ENCODE measurements at regions not wholly inside any gene's neighbourhood (a gene's known extent, or its start where the extent isn't known, plus 50 kb on each side); places are given as distances from the start of the nearest gene placed in this dataset.

DNA sequence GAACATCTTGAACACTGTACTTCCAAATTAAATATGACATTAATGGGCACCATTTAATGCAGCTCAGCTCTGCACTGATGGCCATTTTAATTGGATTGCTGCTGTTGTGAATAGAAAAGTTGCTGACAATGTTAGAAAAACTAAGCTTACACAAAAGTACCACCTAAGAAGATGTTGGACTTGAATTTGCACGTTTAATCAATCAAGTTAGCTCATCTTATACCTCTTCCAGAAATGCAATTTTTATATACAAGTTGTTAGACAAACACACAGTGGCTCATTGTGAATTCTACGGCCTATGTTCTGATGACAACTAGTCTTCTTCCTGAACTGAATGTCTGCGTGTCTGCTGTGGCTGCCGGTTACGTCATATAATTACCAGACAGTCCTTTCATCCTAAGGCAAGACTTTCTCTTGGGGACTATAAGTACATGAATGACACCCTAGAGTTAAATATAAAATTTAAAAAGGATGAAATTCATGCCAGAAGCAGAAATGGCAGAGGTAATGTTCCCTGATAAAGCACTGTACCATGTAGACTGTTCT is 330.2 kb downstream of the EPM2A start:
- H3K27me3 ChIP-seq (replicated peaks in 1 of 4; ENCODE audit: control insufficient read depth in 3 of 4, extremely low read depth in 1 of 4, insufficient read depth in 3 of 4, low read length in 3 of 4), result no peaks in the 10 kb centered on the region
- no peak overlapping the region for H4K5ac ChIP-seq (ENCODE audit: insufficient read length, low read depth, low read length)
- H3K9ac ChIP-seq (replicated peaks in 1 of 4; ENCODE audit: extremely low read depth in 1 of 4, low read depth in 3 of 4, low read length in 3 of 4), result no peak overlapping the region
- H3K36me3 ChIP-seq (ENCODE audit: control insufficient read depth in 2 of 4, insufficient read depth in 4 of 4, low read length in 3 of 4), result no peaks in the 10 kb centered on the region
- no peaks in the 10 kb centered on the region for H3K9me3 ChIP-seq (ENCODE audit: insufficient read depth in 2 of 2, low read depth in 1 of 2, low read length in 1 of 2)
- H2AFZ ChIP-seq (ENCODE audit: low read length), result no peak overlapping the region
- FAIRE-seq (no peak), DNase-seq (ENCODE audit: low read depth in 1 of 2, low spot score in 2 of 2) (no peak)
- H3K79me1 ChIP-seq (ENCODE audit: low read depth, low read length), result no peaks in the 10 kb centered on the region
- no peak overlapping the region for H4K8ac ChIP-seq (ENCODE audit: extremely low read depth, insufficient read depth, low read length)
- WGBS, 2 experiments (ENCODE audit: extremely low coverage in 1 of 2, insufficient coverage in 1 of 2, insufficient read length in 1 of 2, insufficient replicate concordance in 2 of 2, low coverage in 1 of 2, low lambda C conversion rate in 2 of 2, missing lambda C conversion rate in 1 of 2), result 89% methylated on average over 5 of the region's 5 CpGs; no CpG with 5 or more reads in 1 of the 2 experiments
- H2BK120ac ChIP-seq (replicated peaks; ENCODE audit: low read depth, low read length), result no peak overlapping the region
- H3K27ac ChIP-seq (ENCODE audit: low read depth, low read length), result no peak overlapping the region
- no peak overlapping the region for H3K23ac ChIP-seq (ENCODE audit: insufficient read length)
- ChIA-PET POLR2A (ENCODE audit: partially characterized antibody) (no interaction called here), CTCF (ENCODE audit: partially characterized antibody) (interaction anchor here (0.6 to 1.4 kb wide), 2 partner anchors 10 to 47 kb away, joined by 3 to 4 read pairs; no protein-coding TSS in a partner anchor)
- no peaks in the 10 kb centered on the region for H3K79me2 ChIP-seq (ENCODE audit: control insufficient read depth in 1 of 2, insufficient read depth in 2 of 2, low read length in 2 of 2)
- H3K56ac ChIP-seq (replicated peaks; ENCODE audit: insufficient read length, low read depth, low read length), result no peak overlapping the region
- no peak overlapping the region for H2BK12ac ChIP-seq (ENCODE audit: low read depth, low read length)
- no peak overlapping the region for H2BK15ac ChIP-seq (ENCODE audit: low read length)
- no peak overlapping the region for H3K4ac ChIP-seq (replicated peaks; ENCODE audit: insufficient read length, low read depth, low read length)
- no peak overlapping the region for H3K4me2 ChIP-seq (ENCODE audit: insufficient read depth in 1 of 2, low read depth in 2 of 2, low read length in 2 of 2)
- no peak overlapping the region for H4K91ac ChIP-seq (replicated peaks; ENCODE audit: insufficient read length, low read length)
- no peak overlapping the region for H3K14ac ChIP-seq (ENCODE audit: insufficient read length)
- H4K20me1 ChIP-seq (replicated peaks in 1 of 2; ENCODE audit: control insufficient read depth in 1 of 2, insufficient read depth in 2 of 2, low read length in 2 of 2), result no peaks in the 10 kb centered on the region
- TF ChIP-seq BRCA1 (IDR thresholded peaks at IDR 0.05; ENCODE audit: low read depth, low read length), result no peak
- TF ChIP-seq HDAC2 (IDR thresholded peaks at IDR 0.05; ENCODE audit: borderline replicate concordance in 1 of 2, low read depth in 2 of 2, low read length in 2 of 2), result no peak
- TF ChIP-seq EZH2 (IDR thresholded peaks at IDR 0.05; ENCODE audit: low read depth, low read length, severe bottlenecking), result no peak
- no peak for TF ChIP-seq RNF2 (IDR thresholded peaks at IDR 0.05; ENCODE audit: borderline replicate concordance, low read depth, low read length, missing control alignments, poor library complexity, severe bottlenecking)
- no peak for TF ChIP-seq CEBPB (IDR thresholded peaks at IDR 0.05; ENCODE audit: low read depth, low read length)
- TF ChIP-seq SP2 (IDR thresholded peaks at IDR 0.05; ENCODE audit: low read length), result no peak
- TF ChIP-seq SP4 (IDR thresholded peaks at IDR 0.05; ENCODE audit: low read length), result no peak
- no peak for TF ChIP-seq TEAD4 (IDR thresholded peaks at IDR 0.05; ENCODE audit: low read depth, low read length)
- TF ChIP-seq TCF12 (IDR thresholded peaks at IDR 0.05; ENCODE audit: low read depth, low read length), result no peak
- TF ChIP-seq TAF1 (IDR thresholded peaks at IDR 0.05; ENCODE audit: low read depth, low read length), result no peak
- no peak for TF ChIP-seq SUZ12 (IDR thresholded peaks at IDR 0.05; ENCODE audit: low read length)
- no peak for TF ChIP-seq SIRT6 (IDR thresholded peaks at IDR 0.05; ENCODE audit: low read length)
- H2AK5ac ChIP-seq (ENCODE audit: low read depth, low read length), result no peak overlapping the region
- H2BK20ac ChIP-seq (ENCODE audit: low read length), result no peak overlapping the region
- no peak overlapping the region for H2BK5ac ChIP-seq (ENCODE audit: low read depth, low read length)
- no peaks in the 10 kb centered on the region for H3K23me2 ChIP-seq (ENCODE audit: low read depth, low read length)
- no peak overlapping the region for H3K4me3 ChIP-seq (ENCODE audit: extremely low read depth in 1 of 4, insufficient read depth in 2 of 4, low read depth in 3 of 4, low read length in 4 of 4)
- H3K4me1 ChIP-seq (replicated peaks in 1 of 4; ENCODE audit: control insufficient read depth in 3 of 4, insufficient read depth in 4 of 4, low read length in 3 of 4), result no peaks in the 10 kb centered on the region
- H3K18ac ChIP-seq (ENCODE audit: extremely low read depth, low read length), result no peak overlapping the region

Measured in H1 (cell line).